ENCODE measurements at regions not wholly inside any gene's neighbourhood (a gene's known extent, or its start where the extent isn't known, plus 50 kb on each side); places are given as distances from the start of the nearest gene placed in this dataset.
"Not testable (repeated sequence)": the region's sequence is repeated elsewhere in the genome, so short reads cannot be mapped to it uniquely, and the experiment has no call there.

- no peak for DNase-seq
Measured at GRCh38 chr7:106561151-106561550, 99.8 kb downstream of the CCDC71L start.

GRCh38 chr7:106560482-106560881, 100.5 kb downstream of the CCDC71L start:
- no peak for DNase-seq

DNA sequence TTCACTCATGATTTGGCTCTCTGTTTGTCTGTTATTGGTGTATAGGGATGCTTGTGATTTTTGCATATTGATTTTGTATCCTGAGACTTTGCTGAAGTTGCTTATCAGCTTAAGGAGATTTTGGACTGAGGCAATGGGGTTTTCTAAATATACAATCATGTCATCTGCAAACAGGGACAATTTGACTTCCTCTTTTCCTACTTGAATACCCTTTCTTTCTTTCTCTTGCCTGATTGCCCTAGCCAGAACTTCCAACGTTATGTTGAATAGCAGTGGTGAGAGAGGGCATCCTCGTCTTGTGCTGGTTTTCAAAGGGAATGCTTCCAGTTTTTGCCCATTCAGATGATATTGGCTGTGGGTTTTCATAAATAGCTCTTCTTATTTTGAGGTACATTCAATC, 104.7 kb downstream of the CCDC71L start:
- not testable (repeated sequence) for DNase-seq

DNA sequence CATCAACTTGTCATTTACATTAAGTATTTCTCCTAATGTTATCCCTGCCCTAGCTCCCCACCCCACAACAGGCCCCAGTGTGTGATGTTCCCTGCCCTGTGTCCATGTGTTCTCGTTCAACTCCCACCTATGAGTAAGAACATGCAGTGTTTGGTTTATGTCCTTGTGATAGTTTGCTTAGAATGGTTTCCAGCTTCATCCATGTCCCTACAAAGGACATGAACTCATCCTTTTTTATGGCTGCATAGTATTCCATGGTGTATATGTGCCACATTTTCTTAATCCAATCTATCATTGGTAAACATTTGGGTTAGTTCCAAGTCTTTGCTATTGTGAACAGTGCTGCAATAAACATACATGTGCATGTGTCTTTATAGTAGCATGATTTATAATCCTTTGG, 106.3 kb downstream of the CCDC71L start:
- not testable (repeated sequence) for DNase-seq

DNA sequence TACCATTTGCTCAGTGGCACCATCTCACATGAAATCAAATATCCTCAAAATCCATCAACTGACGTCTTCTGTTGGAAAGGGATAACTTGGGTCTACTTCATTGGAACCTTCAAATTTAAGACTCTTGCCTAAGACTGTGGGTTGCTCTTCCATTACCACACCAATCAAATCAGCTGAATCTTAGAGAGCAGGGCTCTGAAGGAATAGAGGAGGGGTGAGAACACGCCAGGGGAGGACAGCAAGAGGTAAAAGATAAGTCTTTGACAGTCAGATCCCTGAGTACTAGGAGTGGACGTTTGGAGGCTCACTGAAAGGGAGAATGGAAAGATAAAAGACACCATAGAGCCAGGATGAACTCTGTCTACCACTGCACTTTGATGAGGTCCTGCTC, 107.5 kb downstream of the CCDC71L start:
- DNase-seq, result no peak

DNA sequence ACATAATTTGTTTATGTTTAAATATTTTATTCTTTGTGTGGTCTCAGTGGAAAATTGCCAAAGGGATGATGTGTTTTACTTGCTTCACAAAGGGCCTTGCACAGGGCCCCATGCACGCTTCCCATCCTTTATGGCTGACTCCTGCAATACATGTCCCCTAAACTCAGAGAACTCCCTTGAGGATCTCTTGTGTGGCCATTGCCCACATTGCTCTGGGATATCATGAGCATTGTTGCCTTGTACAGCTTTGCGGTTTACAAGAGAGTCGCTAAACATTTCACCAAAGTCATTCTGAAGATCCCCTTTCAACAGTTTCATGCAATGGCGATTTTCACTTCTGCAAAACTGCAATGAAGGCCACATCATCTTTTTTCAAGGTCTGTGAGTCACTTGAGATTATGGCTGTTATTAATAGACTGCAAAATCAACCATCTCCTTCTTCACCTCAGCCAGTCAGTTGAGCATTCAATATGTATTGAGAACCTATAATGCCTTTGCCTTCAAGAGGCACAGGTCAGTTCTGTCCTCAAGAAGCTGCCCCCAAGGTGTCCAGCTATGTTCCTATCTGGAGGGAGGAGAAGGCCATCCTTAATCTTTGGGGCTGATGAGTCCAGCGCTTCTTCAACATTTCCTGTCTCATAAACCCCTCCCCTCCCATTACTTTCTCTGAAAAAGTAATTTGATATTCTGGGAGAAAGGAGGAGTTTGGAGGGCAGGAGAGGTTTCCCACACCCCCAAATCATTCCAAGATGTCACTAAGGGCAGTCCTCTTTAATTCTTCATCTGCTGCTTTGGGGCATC, 108.1 kb downstream of the CCDC71L start:
- DNase-seq, result no peak

- no peak for DNase-seq
Measured at GRCh38 chr7:106551936-106552335, 109.0 kb downstream of the CCDC71L start.

- DNase-seq, result no peak
Measured at GRCh38 chr7:106548491-106548890, 112.5 kb downstream of the CCDC71L start.

- no peak for DNase-seq
Measured at GRCh38 chr7:106545275-106545674, 115.7 kb downstream of the CCDC71L start.

DNA sequence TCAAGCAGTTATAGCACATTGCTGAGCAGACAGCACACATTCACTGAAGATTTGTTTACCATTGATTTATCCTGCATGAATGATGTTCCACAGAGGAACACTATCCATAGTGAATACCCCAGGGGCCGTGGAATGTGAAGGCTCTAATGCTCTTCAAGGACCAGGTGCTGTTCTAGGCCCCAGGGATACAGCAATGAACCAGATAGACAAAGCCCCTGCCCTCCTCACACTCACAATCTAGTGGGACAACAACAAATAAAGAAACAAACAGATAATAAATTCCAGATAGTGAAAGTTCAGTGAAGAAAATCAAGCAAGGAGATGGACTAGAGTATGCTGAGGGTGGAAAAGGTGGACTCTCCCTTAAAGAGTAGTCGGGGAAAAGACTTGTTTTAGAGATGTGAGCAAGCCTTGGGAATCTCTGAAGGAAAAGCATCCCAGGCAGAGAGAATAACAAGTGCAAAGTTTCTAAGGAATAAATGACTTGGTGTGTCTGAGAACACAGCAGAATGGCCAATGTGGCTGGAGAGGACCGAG, 117.7 kb downstream of the CCDC71L start:
- no peak for DNase-seq

GRCh38 chr7:106542550-106543220, 118.3 kb downstream of the CCDC71L start:
- no peak for DNase-seq

DNA sequence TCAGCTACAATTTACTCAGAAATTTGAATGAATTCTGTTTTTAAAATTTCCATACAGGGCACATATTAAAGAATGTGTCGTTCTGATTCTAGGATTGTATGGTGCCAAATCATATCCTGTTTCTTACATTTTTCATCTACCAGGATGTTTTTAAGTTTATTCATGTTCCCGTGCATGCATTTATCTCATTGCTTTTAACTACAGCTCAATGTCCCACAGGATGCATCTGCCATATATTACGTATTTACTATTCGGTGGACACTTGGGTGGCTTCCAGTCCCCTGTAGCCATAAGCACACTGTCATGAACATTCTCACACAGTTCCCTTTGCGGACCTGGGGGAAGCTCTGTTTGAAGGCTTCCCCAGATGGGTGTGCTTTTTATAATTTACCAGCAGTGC, 122.3 kb downstream of the CCDC71L start:
- no peak for DNase-seq

GRCh38 chr7:106537119-106537518, 123.8 kb downstream of the CCDC71L start:
- no peak for DNase-seq

DNA sequence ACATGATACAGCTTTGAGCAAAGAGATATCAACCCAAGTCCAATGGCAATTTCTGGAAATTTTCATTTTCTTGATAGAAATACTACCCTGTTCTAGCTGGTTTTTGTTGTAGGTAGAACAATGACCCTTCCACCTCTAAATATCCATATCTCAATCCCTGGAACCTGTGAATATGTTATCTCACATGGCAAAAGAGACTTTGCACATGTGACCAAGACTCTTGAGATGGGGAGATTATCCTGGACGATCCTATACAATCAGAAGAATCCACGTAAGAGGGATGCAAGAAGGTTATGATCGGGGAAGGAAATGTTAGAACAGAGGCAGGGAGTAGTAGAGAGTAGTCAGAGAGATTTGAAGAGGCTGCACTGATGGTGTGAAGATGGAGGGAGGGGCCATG, 124.9 kb downstream of the CCDC71L start:
- DNase-seq, result no peak

DNA sequence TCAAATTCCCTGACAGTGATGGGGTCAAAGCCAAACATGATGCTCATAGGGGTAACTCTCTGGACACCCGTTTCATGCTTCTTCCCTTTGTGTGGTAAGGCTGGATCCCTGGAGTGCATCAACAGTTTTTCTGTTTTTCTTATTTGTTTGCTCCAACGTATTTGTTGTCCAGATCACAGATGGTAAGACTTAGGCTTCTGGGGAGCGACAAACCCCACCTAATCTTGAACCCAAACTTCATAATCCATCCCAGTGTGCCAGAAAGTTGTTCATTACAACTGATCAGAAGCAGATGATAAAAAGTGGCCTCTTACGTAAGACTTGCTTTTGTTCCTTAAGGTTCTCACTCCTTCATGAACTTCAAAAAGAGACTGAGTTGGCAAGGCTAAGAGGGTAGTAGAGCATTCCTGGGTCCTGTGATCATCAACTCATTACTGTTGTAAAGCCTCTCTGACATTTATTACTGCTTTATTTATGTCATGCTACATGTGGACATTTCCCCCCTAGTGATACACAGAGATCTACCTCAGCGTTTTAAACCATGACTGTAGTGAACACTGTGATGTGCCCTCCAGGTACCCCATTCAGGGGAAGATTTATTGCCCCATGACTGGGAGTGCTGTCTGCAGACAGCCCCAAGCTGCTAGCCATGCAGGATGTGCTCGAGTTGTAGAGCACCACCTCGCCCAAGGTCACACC, 125.6 kb downstream of the CCDC71L start:
- no peak for DNase-seq

DNA sequence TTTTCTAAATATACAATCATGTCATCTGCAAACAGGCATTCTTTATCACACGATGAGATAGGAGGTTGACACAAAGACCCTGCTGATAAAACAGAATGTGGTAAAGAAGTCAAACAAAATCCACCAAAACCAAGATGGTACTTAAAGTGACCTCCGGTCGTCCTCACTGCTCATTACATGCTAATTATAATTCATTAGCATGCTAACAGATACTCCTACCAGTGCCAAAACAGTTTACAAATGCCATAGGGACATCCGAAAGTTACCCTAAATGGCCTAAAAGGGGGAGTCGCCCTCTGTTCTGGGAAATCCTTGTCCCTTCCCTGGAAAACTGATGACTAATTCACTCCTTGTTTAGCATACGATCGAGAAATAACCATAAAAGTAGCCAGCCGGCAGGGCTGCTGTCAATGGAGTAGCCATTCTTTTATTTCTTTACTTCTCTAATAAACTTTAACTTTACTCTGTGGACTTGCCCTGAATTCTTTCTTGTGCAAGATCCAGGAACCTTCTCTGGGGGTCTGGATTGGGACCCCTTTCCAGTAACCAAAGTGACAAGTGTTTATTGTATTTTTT, 126.6 kb downstream of the CCDC71L start:
- no peak for DNase-seq

- DNase-seq, result not testable (repeated sequence)
Measured at GRCh38 chr7:106530183-106530582, 130.8 kb downstream of the CCDC71L start.

DNA sequence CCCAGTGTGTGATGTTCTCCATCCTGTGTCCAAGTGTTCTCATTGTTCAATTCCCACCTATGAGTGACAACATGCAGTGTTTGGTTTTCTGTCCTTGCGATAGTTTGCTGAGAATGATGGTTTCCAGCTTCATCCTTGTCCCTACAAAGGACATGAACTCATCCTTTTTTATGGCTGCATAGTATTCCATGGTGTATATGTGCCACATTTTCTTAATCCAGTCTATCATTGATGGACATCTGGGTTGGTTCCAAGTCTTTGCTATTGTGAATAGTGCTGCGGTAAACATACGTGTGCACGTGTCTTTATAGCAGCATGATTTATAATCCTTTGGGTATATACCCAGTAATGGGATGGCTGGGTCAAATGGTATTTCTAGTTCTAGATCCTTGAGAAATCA, 134.3 kb downstream of the CCDC71L start:
- not testable (repeated sequence) for DNase-seq

- DNase-seq, result no peak
Measured at GRCh38 chr7:106524690-106525059, 136.3 kb downstream of the CCDC71L start.

- DNase-seq, result no peak
Measured at GRCh38 chr7:106523482-106523881, 137.5 kb downstream of the CCDC71L start.

GRCh38 chr7:106522696-106523095, 138.3 kb downstream of the CCDC71L start:
- no peak for DNase-seq

DNA sequence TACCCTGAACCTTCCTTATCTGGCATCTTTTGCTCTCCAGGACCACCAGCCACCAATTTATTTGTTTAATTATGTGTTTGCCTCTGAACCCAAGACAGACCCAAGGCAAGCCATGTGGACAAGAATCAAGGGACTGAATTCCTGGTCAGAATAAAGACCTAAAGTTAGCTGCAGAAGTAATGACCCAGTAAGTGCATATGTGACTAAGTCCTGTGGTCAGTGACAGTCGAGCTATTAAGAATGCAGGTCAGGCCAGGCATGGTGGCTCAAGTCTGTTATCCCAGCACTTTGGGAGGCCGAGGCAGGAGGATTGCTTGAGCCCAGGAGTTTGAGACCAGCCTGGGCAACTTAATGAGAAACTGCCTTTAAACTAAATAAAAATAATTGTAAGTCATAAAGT, 139.4 kb downstream of the CCDC71L start:
- no peak for DNase-seq

- DNase-seq, result no peak
Measured at GRCh38 chr7:106520962-106521514, 139.9 kb downstream of the CCDC71L start.

All from DMS79 (cell line).